Ectodermal cell (in vitro differentiated cells): ENCODE measurements at regions not wholly inside any gene's neighbourhood (a gene's known extent, or its start where the extent isn't known, plus 50 kb on each side); places are given as distances from the start of the nearest gene placed in this dataset.

Experiments
- H3K27ac ChIP-seq: 2 replicates; pipeline ENCODE4 v1.7.0; 2013; ENCODE audit warnings: mild to moderate bottlenecking, low read depth, low read length; ENCODE audit not compliant: insufficient read depth, poor library complexity, severe bottlenecking
- H3K27me3 ChIP-seq: 2 replicates; pipeline ENCODE4 v1.7.0; 2013; ENCODE audit warnings: mild to moderate bottlenecking, low read length; ENCODE audit not compliant: insufficient read depth, control insufficient read depth, poor library complexity, severe bottlenecking
- H3K36me3 ChIP-seq: one replicate; pipeline ENCODE4 v1.7.0; 2013; ENCODE audit warnings: low read length; ENCODE audit not compliant: control insufficient read depth, insufficient read depth
- H3K4me1 ChIP-seq: one replicate; pipeline ENCODE4 v1.7.0; 2013; ENCODE audit warnings: low read length; ENCODE audit not compliant: control insufficient read depth, insufficient read depth
- H3K4me3 ChIP-seq: 2 replicates; pipeline ENCODE4 v1.7.0; 2013; ENCODE audit warnings: low read depth, low read length, control low read depth; ENCODE audit not compliant: insufficient read depth
- H3K9me3 ChIP-seq: 2 replicates; pipeline ENCODE4 v1.7.0; 2013; ENCODE audit warnings: mild to moderate bottlenecking, low read length, moderate library complexity; ENCODE audit not compliant: control insufficient read depth
- WGBS, 2 experiments: methylation state at CpG; one replicate each; pipeline ENCODE4 v1.1.7; 2013; ENCODE audit warnings: missing lambda C conversion rate in 2 of 2; 5-methylcytosine and 5-hydroxymethylcytosine counted together

DNA sequence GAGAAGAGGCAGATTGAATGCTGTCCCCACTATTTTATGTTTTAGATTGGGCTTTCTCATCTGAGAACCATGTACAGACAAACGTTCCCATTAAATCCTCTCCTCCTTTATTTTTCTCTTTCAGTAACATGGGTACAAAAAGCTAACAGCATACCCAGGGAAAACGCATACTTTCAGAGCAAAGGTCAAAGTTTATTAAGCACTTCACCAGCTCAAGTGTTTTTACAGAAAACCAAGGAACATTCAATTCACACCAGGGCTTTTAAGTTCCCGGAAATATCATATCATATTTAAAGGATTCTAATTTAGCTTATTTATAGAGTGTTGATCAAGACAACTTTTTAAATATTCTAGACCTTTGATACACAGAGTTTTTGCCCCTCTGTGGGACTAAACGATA, 271.5 kb upstream of the C1orf87 start:
- WGBS, 2 experiments, result 93% methylated on average over 2 to 4 of the region's 4 CpGs
- Histone ChIP-seq H3K4me3 (no peak overlapping the region), H3K27ac (no peak overlapping the region), H3K27me3 (no peaks in the 10 kb centered on the region), H3K9me3 (no peaks in the 10 kb centered on the region), H3K4me1 (no peaks in the 10 kb centered on the region), H3K36me3 (no peaks in the 10 kb centered on the region)

DNA sequence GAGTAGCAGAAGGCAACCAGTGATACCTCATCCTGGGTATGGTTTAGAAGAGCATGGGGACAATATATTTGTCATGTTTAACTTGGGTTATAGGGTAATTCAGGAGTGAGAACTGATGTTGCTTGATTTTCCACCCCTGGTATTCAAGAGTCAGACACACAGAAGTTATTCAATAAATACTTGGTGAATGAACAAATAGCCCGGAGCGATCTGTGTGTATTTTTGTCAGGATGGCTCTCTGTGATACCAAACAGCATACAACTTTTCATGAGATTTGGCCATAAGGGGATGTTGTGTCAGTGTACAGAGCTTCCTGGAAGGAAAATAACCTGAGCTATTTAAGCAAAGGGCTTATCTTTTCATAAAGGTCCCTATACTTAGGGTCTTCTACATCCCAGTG, 270.2 kb upstream of the C1orf87 start:
- Histone ChIP-seq H3K4me1 (no peaks in the 10 kb centered on the region), H3K9me3 (no peaks in the 10 kb centered on the region), H3K27me3 (no peaks in the 10 kb centered on the region), H3K27ac (no peak overlapping the region), H3K36me3 (no peaks in the 10 kb centered on the region), H3K4me3 (no peak overlapping the region)
- WGBS, 2 experiments, result 100% methylated on average over 2 of the region's 2 CpGs; no CpG with 5 or more reads in 1 of the 2 experiments

DNA sequence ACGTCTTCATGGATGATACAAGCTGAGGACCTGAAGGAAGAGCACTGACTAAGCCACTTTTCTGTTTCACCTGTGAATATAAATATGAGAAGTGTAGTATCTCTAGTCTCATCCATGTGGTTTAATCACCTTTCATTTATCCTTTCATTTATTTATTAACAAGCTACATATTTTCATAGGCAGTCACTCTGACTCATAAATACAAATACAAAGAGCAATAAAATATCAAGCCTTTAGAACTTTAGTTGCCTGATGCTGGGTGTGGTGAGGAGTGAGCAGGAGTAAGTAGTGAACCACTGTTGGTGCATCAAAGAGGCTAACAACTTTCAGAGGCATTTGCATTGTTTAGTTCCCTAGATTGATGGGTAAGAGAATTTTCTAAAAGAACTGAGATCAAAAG, 269.0 kb upstream of the C1orf87 start:
- no peaks in the 10 kb centered on the region for H3K36me3 ChIP-seq
- no peaks in the 10 kb centered on the region for H3K9me3 ChIP-seq
- no peaks in the 10 kb centered on the region for H3K27me3 ChIP-seq
- H3K4me1 ChIP-seq, result no peaks in the 10 kb centered on the region
- no peak overlapping the region for H3K4me3 ChIP-seq
- H3K27ac ChIP-seq, result no peak overlapping the region
- 79 to 92% methylated on average over 1 of the region's 1 CpG for WGBS, 2 experiments

DNA sequence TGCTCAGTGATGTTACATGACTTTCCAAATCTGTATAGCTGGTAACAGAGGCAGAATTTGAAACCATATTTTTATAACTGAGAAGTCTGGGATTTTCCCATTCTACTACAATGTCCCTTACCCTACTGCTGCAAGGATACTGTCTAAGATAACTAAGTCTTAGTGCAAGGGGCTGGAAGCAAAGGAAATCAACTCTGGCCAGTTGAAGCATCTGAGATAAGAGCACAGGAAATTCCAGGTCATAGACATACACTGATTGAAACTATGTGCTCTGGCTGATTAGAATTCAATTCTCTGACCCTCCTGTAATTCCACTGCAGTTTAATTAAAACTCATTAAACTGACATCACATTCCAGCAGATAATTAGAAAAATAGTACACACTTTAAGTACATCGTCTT, 267.7 kb upstream of the C1orf87 start:
- H3K4me3 ChIP-seq, result no peak overlapping the region
- WGBS, 2 experiments, result 100% methylated on average over 1 of the region's 1 CpG; no CpG with 5 or more reads in 1 of the 2 experiments
- H3K27ac ChIP-seq, result no peak overlapping the region
- H3K4me1 ChIP-seq, result no peaks in the 10 kb centered on the region
- H3K36me3 ChIP-seq, result no peaks in the 10 kb centered on the region
- H3K27me3 ChIP-seq, result no peaks in the 10 kb centered on the region
- no peaks in the 10 kb centered on the region for H3K9me3 ChIP-seq

DNA sequence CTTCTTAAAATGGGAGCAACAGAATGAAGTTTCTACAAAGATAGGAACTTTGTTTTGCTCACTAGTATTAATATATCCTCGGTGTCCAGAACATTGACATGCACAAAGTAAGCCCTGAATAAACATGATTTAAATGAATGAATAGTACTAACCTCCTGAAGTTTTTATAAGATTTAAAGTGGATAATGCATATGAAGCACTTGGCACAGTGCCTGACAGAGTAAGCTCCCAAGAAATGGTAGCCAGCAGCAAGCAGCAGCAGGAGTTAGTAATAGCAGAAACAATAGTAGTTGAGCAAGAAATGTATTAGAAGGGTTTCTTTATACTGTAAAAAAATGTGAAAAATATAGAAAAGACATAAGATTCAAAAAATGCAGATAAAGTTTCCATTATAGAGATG, 258.1 kb upstream of the C1orf87 start:
- H3K4me3 ChIP-seq, result no peak overlapping the region
- no peaks in the 10 kb centered on the region for H3K4me1 ChIP-seq
- no peaks in the 10 kb centered on the region for H3K27me3 ChIP-seq
- H3K9me3 ChIP-seq, result no peaks in the 10 kb centered on the region
- H3K36me3 ChIP-seq, result no peaks in the 10 kb centered on the region
- WGBS, 2 experiments, result 91 to 100% methylated on average over 1 of the region's 1 CpG
- H3K27ac ChIP-seq, result no peak overlapping the region

DNA sequence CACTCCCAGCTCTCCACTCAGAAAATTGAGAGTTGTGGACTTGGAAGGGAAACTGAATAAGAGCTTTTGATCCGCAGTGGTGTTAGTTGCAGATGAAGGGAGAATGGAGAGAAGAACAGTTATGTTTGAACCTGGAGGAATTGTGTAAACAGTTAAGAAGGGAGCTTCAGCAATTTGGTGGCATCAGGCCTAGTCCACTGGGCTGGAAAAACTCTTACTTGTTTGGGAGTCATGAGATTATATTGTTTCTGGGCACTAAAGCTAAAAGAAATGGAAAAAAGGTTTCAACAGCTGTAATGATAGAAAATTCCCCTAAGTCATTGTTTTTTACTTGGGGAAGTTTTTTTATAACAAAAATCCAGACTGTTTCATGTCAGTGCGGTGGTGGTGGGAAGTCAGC, 256.1 kb upstream of the C1orf87 start:
- Histone ChIP-seq H3K4me3 (no peak overlapping the region), H3K4me1 (no peaks in the 10 kb centered on the region), H3K27ac (no peak overlapping the region), H3K36me3 (no peaks in the 10 kb centered on the region), H3K9me3 (no peaks in the 10 kb centered on the region), H3K27me3 (no peaks in the 10 kb centered on the region)
- 96 to 100% methylated on average over 1 of the region's 2 CpGs for WGBS, 2 experiments

DNA sequence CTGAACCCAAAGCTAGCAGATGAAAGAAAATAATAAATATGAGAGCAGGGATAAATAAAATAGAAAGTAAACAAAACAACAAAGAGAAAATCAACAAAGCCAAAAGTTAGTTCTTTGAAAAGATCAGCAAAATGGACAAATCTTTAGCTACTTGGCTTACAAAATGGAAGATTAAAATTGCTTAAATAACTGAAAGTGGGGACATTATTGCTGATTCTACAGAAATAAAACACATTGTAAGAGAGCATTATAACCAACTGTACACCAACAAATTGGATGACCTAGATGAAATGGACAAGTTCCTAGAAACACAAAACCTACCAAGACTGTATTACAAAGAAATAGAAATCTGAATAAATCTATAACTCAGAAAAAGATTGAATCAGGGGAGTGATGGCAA, 238.3 kb upstream of the C1orf87 start:
- Histone ChIP-seq H3K36me3 (no peaks in the 10 kb centered on the region), H3K27me3 (no peaks in the 10 kb centered on the region), H3K27ac (no peak overlapping the region), H3K9me3 (no peaks in the 10 kb centered on the region), H3K4me1 (no peaks in the 10 kb centered on the region), H3K4me3 (no peak overlapping the region)

DNA sequence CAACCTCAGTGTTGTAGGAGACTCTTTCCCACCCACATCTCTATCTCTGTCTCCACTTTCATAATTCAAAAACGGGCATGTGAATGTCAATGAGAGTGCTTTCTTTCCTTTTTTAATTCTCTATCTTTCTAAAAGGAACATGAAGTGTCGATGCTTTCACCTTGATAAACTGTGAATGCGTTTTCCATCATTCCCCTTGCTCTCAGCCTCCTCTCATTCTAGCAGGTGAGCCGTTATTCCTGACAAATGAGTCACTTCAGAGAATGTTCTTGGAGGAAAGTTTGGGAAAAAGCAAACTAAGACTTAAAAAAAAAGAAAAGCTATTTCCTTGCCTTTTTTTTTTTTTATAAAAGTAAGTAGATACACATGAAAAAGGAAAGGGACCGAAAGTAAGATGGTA, 226.0 kb upstream of the C1orf87 start:
- no peaks in the 10 kb centered on the region for H3K4me1 ChIP-seq
- H3K4me3 ChIP-seq, result no peak overlapping the region
- H3K9me3 ChIP-seq, result no peaks in the 10 kb centered on the region
- no peak overlapping the region for H3K27ac ChIP-seq
- no peaks in the 10 kb centered on the region for H3K36me3 ChIP-seq
- 86 to 89% methylated on average over 5 of the region's 5 CpGs for WGBS, 2 experiments
- H3K27me3 ChIP-seq, result no peaks in the 10 kb centered on the region

DNA sequence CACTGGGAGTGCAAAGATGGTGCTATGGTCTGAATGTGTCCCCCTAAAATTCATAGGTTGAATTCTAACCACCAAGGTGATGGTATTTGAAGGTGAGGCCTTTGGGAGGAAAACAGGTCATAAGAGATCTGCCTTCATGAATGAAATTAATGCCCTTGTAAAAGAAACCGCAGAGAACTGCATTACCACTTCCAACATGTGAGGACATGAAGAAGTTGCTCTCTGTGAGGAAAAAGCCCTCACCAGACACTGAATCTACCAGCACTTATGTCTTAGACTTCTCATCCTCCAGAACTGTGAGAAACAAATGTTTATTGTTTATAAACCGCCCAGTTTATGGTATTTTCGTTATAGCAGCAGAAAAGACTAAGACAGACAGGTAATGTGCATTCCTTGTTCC, 224.7 kb upstream of the C1orf87 start:
- no peak overlapping the region for H3K27ac ChIP-seq
- 93 to 100% methylated on average over 3 of the region's 3 CpGs for WGBS, 2 experiments
- no peaks in the 10 kb centered on the region for H3K9me3 ChIP-seq
- no peaks in the 10 kb centered on the region for H3K27me3 ChIP-seq
- no peaks in the 10 kb centered on the region for H3K36me3 ChIP-seq
- no peak overlapping the region for H3K4me3 ChIP-seq
- no peaks in the 10 kb centered on the region for H3K4me1 ChIP-seq

DNA sequence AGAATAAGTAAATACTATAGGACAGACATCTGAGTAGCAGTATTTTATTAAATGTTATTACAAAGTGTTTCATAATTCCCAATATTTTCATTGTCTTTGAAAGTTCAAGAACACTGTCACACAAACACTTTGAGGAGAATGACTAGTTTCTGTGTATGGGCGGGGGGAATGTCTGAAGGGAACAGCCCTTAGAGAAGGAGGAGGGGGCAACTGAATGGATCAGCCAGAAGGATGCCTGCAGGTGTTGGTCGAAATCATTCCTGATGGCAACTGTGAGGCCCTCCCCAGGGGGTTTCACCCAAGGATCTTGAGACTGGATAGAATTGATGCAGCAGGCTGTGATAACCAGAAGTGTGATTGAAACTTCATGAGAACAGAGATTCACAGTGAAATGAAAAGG, 223.2 kb upstream of the C1orf87 start:
- H3K4me1 ChIP-seq, result no peaks in the 10 kb centered on the region
- H3K27ac ChIP-seq, result no peak overlapping the region
- H3K36me3 ChIP-seq, result no peaks in the 10 kb centered on the region
- no peak overlapping the region for H3K4me3 ChIP-seq
- H3K27me3 ChIP-seq, result no peaks in the 10 kb centered on the region
- 83 to 85% methylated on average over 2 of the region's 2 CpGs for WGBS, 2 experiments
- no peaks in the 10 kb centered on the region for H3K9me3 ChIP-seq

DNA sequence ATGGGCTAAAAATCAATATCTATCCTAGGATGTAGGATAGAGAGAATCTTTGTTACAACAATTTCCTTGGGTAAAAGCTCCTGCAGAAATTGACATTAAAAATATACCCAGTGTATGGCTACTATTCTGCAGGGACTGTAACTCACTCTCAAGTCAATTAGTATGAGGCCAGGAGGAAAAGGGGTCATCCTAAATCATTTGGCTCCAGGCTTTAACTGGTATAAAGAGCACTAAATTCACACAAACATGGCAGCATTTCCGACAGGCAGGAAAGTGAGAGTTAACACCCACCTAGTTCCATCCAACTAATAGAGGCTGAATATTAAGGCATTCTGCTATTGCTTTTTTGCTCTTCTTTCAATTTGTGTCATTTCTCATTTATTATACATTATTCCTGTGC, 218.6 kb upstream of the C1orf87 start:
- Histone ChIP-seq H3K4me1 (no peaks in the 10 kb centered on the region), H3K4me3 (no peak overlapping the region), H3K36me3 (no peaks in the 10 kb centered on the region), H3K27me3 (no peaks in the 10 kb centered on the region), H3K27ac (no peak overlapping the region), H3K9me3 (no peaks in the 10 kb centered on the region)
- 33 to 40% methylated on average over 1 of the region's 1 CpG for WGBS, 2 experiments
